ENCODE measurements at regions not wholly inside any gene's neighbourhood (a gene's known extent, or its start where the extent isn't known, plus 50 kb on each side); places are given as distances from the start of the nearest gene placed in this dataset.

GRCh38 chr10:20618011-20618547 lies 279.0 kb downstream of the NEBL start:
- H4K20me1 ChIP-seq (ENCODE audit: insufficient read depth, low read length) = no peaks in the 10 kb centered on the region
- ChIA-PET POLR2A (ENCODE audit: unreplicated experiment) (no interaction called here), CTCF (no interaction called here)
- H3K23ac ChIP-seq (ENCODE audit: low read depth, low read length) = no peak overlapping the region
- no peaks in the 10 kb centered on the region for H3K27me3 ChIP-seq (ENCODE audit: control insufficient read depth, insufficient read depth, low read length)
- H2AFZ ChIP-seq (replicated peaks; ENCODE audit: low read length, poor library complexity) = no peak overlapping the region
- H4K5ac ChIP-seq (ENCODE audit: low read depth, low read length) = no peak overlapping the region
- no peak overlapping the region for H4K91ac ChIP-seq (ENCODE audit: insufficient read depth, low read depth, low read length)
- in situ Hi-C loops (cut with MboI; ENCODE audit: low sequenced_read_pairs) = no loop called here
- DNase-seq (no peak), ATAC-seq (ENCODE audit: low read depth) (no peak)
- no peaks in the 10 kb centered on the region for H3K4me1 ChIP-seq (ENCODE audit: control insufficient read depth, insufficient read depth, low read length)
- H3K14ac ChIP-seq (replicated peaks; ENCODE audit: low read depth, low read length) = no peak overlapping the region
- no peak overlapping the region for H3K4me3 ChIP-seq (ENCODE audit: insufficient read depth, low read depth, low read length)
- intact Hi-C loops (cut with micrococcal nuclease) = no loop called here
- dilution Hi-C loops (cut with HindIII; ENCODE audit: low sequenced_read_pairs, unreplicated experiment) = no loop called here
- BruUV-seq (replicated peaks) = no TSS peak
- H3K36me3 ChIP-seq (ENCODE audit: control insufficient read depth, insufficient read depth, low read length) = no peaks in the 10 kb centered on the region
- TF ChIP-seq MXI1 (IDR thresholded peaks at IDR 0.05; ENCODE audit: borderline replicate concordance, low read depth, low read length) (no peak), MAFK (IDR thresholded peaks at IDR 0.05; ENCODE audit: low read depth, low read length) (0 out of 2 replicates have a peak, but pooled peaks have one; percentile 3), CEBPB (IDR thresholded peaks at IDR 0.05; ENCODE audit: low read depth, low read length) (no peak)
- H3K18ac ChIP-seq (ENCODE audit: low read depth, low read length) = no peak overlapping the region
- H3K27ac ChIP-seq (ENCODE audit: insufficient read depth, low read length) = no peak overlapping the region
- no peak overlapping the region for H2BK20ac ChIP-seq (ENCODE audit: low read depth, low read length)
- H2AK9ac ChIP-seq (replicated peaks; ENCODE audit: low read depth, low read length, poor library complexity) = no peak overlapping the region
- no CpG with 5 or more reads among the region's 3 CpGs for WGBS, 2 experiments (ENCODE audit: extremely low coverage in 2 of 2, insufficient read length in 1 of 2)
- H3K4ac ChIP-seq (ENCODE audit: low read depth, low read length) = no peak overlapping the region
- H3K79me1 ChIP-seq (ENCODE audit: low read depth in 1 of 2, low read length in 2 of 2) = no peaks in the 10 kb centered on the region
- H3K9ac ChIP-seq (ENCODE audit: low read depth, low read length) = no peak overlapping the region
- H3K9me3 ChIP-seq (ENCODE audit: control insufficient read depth, insufficient read depth, low read length) = peaks cover 4% of the 10 kb centered on the region; the same call in 1 of the 2 replicates
- H2BK5ac ChIP-seq (ENCODE audit: low read depth, low read length, poor library complexity, severe bottlenecking) = no peak overlapping the region
- no peak overlapping the region for H2BK120ac ChIP-seq (ENCODE audit: low read depth, low read length)
- H2BK15ac ChIP-seq (ENCODE audit: low read depth, low read length) = no peak overlapping the region
- no peak overlapping the region for H3K56ac ChIP-seq (ENCODE audit: extremely low read depth, insufficient read depth, low read length)
- H4K8ac ChIP-seq (ENCODE audit: low read depth in 2 of 2, low read length in 2 of 2) = no peak overlapping the region
- H3K4me2 ChIP-seq (ENCODE audit: low read depth, low read length) = no peak overlapping the region
- no peak overlapping the region for H2AK5ac ChIP-seq (ENCODE audit: low read depth, low read length)
- no peaks in the 10 kb centered on the region for H3K9me1 ChIP-seq (ENCODE audit: insufficient read depth, low read length)

Measured in IMR-90 (cell line).